Hepatocyte (in vitro differentiated cells): ENCODE measurements at regions not wholly inside any gene's neighbourhood (a gene's known extent, or its start where the extent isn't known, plus 50 kb on each side); places are given as distances from the start of the nearest gene placed in this dataset.
"Not testable (repeated sequence)": the region's sequence is repeated elsewhere in the genome, so short reads cannot be mapped to it uniquely, and the experiment has no call there.

ENCODE experiments used
- DNase-seq: peaks from one replicate; pipeline ENCODE4 v3.0.0-alpha.2; 2016; ENCODE audit warnings: low spot score
- H2AFZ ChIP-seq: fragments of 200-600 bp; sonication (generic); 2 replicates; pipeline ENCODE4 v1.6.0; 2016; ENCODE audit warnings: antibody characterized with exemption, mild to moderate bottlenecking
- H3K27ac ChIP-seq: fragments of 200-600 bp; sonication (generic); 2 replicates; pipeline ENCODE4 v1.5.1; 2016; ENCODE audit warnings: mild to moderate bottlenecking
- H3K27me3 ChIP-seq: fragments of 200-600 bp; sonication (generic); 2 replicates; pipeline ENCODE4 v1.6.1; 2016
- H3K36me3 ChIP-seq: fragments of 200-600 bp; sonication (generic); replicated peaks from 2 replicates; pipeline ENCODE4 v1.5.1; 2016; ENCODE audit warnings: low read depth; ENCODE audit not compliant: insufficient read depth
- H3K4me1 ChIP-seq: fragments of 200-600 bp; sonication (generic); 2 replicates; pipeline ENCODE4 v1.5.1; 2016; ENCODE audit warnings: mild to moderate bottlenecking, moderate library complexity; ENCODE audit not compliant: insufficient read depth
- H3K4me2 ChIP-seq: fragments of 200-600 bp; sonication (generic); 2 replicates; pipeline ENCODE4 v1.6.0; 2016
- H3K4me3 ChIP-seq: fragments of 200-600 bp; sonication (generic); 2 replicates; pipeline ENCODE4 v1.5.1; 2016; ENCODE audit warnings: mild to moderate bottlenecking
- H3K79me2 ChIP-seq: fragments of 200-600 bp; sonication (generic); 2 replicates; pipeline ENCODE4 v1.6.0; 2017; ENCODE audit warnings: mild to moderate bottlenecking
- H3K9me2 ChIP-seq: fragments of 200-600 bp; sonication (generic); replicated peaks from 2 replicates; pipeline ENCODE4 v1.6.0; 2017; ENCODE audit warnings: mild to moderate bottlenecking; ENCODE audit not compliant: insufficient read depth
- H3K9me3 ChIP-seq: fragments of 200-600 bp; sonication (generic); 2 replicates; pipeline ENCODE4 v1.5.1; 2016; ENCODE audit warnings: low read depth, mild to moderate bottlenecking
- H4K20me1 ChIP-seq: fragments of 200-600 bp; sonication (generic); 2 replicates; pipeline ENCODE4 v1.6.0; 2016; ENCODE audit warnings: mild to moderate bottlenecking; ENCODE audit not compliant: insufficient read depth, poor library complexity, severe bottlenecking
- CTCF ChIP-seq: fragments of 200-600 bp; sonication (generic); IDR thresholded peaks from 2 replicates; pipeline ENCODE4 v1.5.1; 2016; ENCODE audit warnings: antibody characterized with exemption, mild to moderate bottlenecking; ENCODE audit not compliant: poor library complexity
- EZH2 ChIP-seq: fragments of 200-600 bp; sonication (generic); IDR thresholded peaks from 2 replicates; pipeline ENCODE4 v1.6.1; 2016; ENCODE audit warnings: antibody characterized with exemption, mild to moderate bottlenecking, borderline replicate concordance
- EZH2phosphoT487 ChIP-seq: fragments of 200-600 bp; sonication (generic); IDR thresholded peaks from one replicate; pipeline ENCODE4 v1.6.1; 2018; ENCODE audit warnings: antibody characterized with exemption, mild to moderate bottlenecking, low read depth, moderate library complexity; ENCODE audit not compliant: unreplicated experiment, severe bottlenecking
- WGBS: methylation state at CpG from one replicate; pipeline ENCODE4 v1.1.6; 2016; ENCODE audit warnings: low lambda C conversion rate; ENCODE audit errors: missing lambda C conversion rate; 5-methylcytosine and 5-hydroxymethylcytosine counted together

GRCh38 chr6:9025796-9026394, 590.5 kb upstream of the SLC35B3 start:
- 89% methylated on average over 4 of the region's 4 CpGs for WGBS
- Histone ChIP-seq H4K20me1 (no peaks in the 10 kb centered on the region), H3K4me3 (no peak overlapping the region), H3K4me2 (no peak overlapping the region), H3K27me3 (no peaks in the 10 kb centered on the region), H3K79me2 (no peaks in the 10 kb centered on the region), H2AFZ (no peak overlapping the region), H3K9me3 (no peaks in the 10 kb centered on the region), H3K9me2 (no peaks in the 10 kb centered on the region), H3K27ac (no peak overlapping the region), H3K36me3 (no peaks in the 10 kb centered on the region), H3K4me1 (no peaks in the 10 kb centered on the region)
- TF ChIP-seq CTCF, result no peak
- TF ChIP-seq EZH2phosphoT487, result no peak
- no peak for TF ChIP-seq EZH2
- no peak for DNase-seq

GRCh38 chr6:9025228-9025627, 589.9 kb upstream of the SLC35B3 start:
- H3K27ac ChIP-seq, result no peak overlapping the region
- WGBS, result 92% methylated on average over 13 of the region's 13 CpGs

GRCh38 chr6:9024246-9024645, 588.9 kb upstream of the SLC35B3 start:
- H3K79me2 ChIP-seq, H3K27ac ChIP-seq, DNase-seq, H3K9me2 ChIP-seq, H3K9me3 ChIP-seq, H3K4me2 ChIP-seq, H3K4me1 ChIP-seq, H2AFZ ChIP-seq, H3K36me3 ChIP-seq, H4K20me1 ChIP-seq, H3K4me3 ChIP-seq, H3K27me3 ChIP-seq: not testable (repeated sequence)
- 97% methylated on average over 34 of the region's 38 CpGs for WGBS

More at GRCh38 chr6:9025228-9025627, 589.9 kb upstream of the SLC35B3 start:
- no peaks in the 10 kb centered on the region for H3K4me1 ChIP-seq
- TF ChIP-seq CTCF (no peak), EZH2 (no peak), EZH2phosphoT487 (no peak)
- no peaks in the 10 kb centered on the region for H3K9me2 ChIP-seq
- DNase-seq, result no peak
- H2AFZ ChIP-seq, result no peak overlapping the region
- no peak overlapping the region for H3K4me2 ChIP-seq
- H3K36me3 ChIP-seq, result no peaks in the 10 kb centered on the region
- H3K9me3 ChIP-seq, result no peaks in the 10 kb centered on the region
- no peaks in the 10 kb centered on the region for H3K79me2 ChIP-seq
- H3K4me3 ChIP-seq, result no peak overlapping the region
- no peaks in the 10 kb centered on the region for H4K20me1 ChIP-seq
- H3K27me3 ChIP-seq, result no peaks in the 10 kb centered on the region

GRCh38 chr6:9020001-9020400, 584.7 kb upstream of the SLC35B3 start:
- no peaks in the 10 kb centered on the region for H3K27me3 ChIP-seq
- TF ChIP-seq CTCF (no peak), EZH2 (no peak), EZH2phosphoT487 (no peak)
- H2AFZ ChIP-seq, result no peak overlapping the region
- no peak overlapping the region for H3K27ac ChIP-seq
- no peaks in the 10 kb centered on the region for H3K4me1 ChIP-seq
- no peaks in the 10 kb centered on the region for H3K36me3 ChIP-seq
- no peaks in the 10 kb centered on the region for H3K79me2 ChIP-seq
- no peaks in the 10 kb centered on the region for H3K9me2 ChIP-seq
- DNase-seq, result no peak
- no peaks in the 10 kb centered on the region for H3K9me3 ChIP-seq
- H4K20me1 ChIP-seq, result no peaks in the 10 kb centered on the region
- 88% methylated on average over 4 of the region's 4 CpGs for WGBS
- no peak overlapping the region for H3K4me2 ChIP-seq
- H3K4me3 ChIP-seq, result no peak overlapping the region
